ENCODE measurements at regions not wholly inside any gene's neighbourhood (a gene's known extent, or its start where the extent isn't known, plus 50 kb on each side); places are given as distances from the start of the nearest gene placed in this dataset.

GRCh38 chr12:123071099-123071800 lies 79.6 kb downstream of the PITPNM2 start:
- Histone ChIP-seq H3K4me3 (ENCODE audit: low read depth, low read length) (no peak overlapping the region), H3K27ac (ENCODE audit: low read depth, low read length) (no peak overlapping the region), H3K4me1 (ENCODE audit: control insufficient read depth, insufficient read depth, low read length) (peaks cover 39% of the 10 kb centered on the region), H3K9me3 (ENCODE audit: control insufficient read depth, insufficient read depth, low read length) (no peaks in the 10 kb centered on the region), H3K27me3 (ENCODE audit: control insufficient read depth, insufficient read depth, low read length) (no peaks in the 10 kb centered on the region), H3K36me3 (ENCODE audit: control insufficient read depth, insufficient read depth, low read length) (no peaks in the 10 kb centered on the region)
- peak in 1 of 6 donors; percentile 47 for DNase-seq (ENCODE audit: low read depth in 4 of 6, low spot score in 6 of 6)
- WGBS (ENCODE audit: insufficient coverage): 60% methylated on average over 10 of the region's 14 CpGs

DNA sequence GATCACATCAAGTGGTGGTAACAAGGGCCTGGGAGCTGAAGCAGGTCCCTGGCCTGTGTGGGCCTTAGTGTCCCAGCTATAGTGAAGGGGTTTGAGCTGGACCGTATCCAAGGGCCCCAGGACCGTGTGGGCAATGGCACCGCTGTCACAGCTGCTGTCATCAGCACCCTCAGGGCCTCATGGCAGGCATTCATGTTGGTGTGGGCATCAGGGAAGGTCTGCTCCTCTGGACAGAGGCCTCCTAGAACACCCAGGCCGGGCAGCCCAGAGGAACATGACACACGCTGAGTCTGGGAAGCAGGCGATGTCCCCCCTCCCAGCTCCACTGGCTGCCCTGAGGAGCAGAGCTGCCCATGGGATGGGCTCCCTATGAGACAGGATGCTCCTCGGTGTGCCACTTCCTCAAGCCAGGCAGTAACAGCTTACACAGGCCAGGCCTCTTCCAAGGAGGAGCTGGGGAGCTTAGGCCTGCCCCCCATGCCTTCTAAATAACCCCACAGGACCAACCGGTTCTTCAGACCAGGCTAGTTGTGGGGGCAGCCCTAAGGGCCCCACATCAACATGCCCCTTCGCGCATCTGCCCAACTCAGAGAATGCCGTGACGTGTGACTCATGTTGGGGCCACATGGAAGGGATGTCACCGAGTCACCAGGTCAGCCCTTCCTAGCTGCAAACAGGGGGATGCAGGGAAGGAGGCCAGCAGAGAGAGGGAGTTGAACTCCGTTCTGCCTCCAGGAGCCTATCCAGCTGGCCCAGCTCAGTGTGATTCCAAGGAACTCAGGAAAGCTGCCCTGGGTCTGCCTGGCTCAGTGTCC lies 80.4 kb downstream of the PITPNM2 start:
- H3K36me3 ChIP-seq (ENCODE audit: control insufficient read depth, insufficient read depth, low read length): peaks cover 2% of the 10 kb centered on the region
- H3K9me3 ChIP-seq (ENCODE audit: control insufficient read depth, insufficient read depth, low read length): no peaks in the 10 kb centered on the region
- H3K4me1 ChIP-seq (ENCODE audit: control insufficient read depth, insufficient read depth, low read length): peaks cover 37% of the 10 kb centered on the region
- 90% methylated on average over 14 of the region's 14 CpGs for WGBS (ENCODE audit: insufficient coverage)
- H3K27ac ChIP-seq (ENCODE audit: low read depth, low read length): no peak overlapping the region
- no peak for DNase-seq (ENCODE audit: low read depth in 4 of 6, low spot score in 6 of 6)
- H3K4me3 ChIP-seq (ENCODE audit: low read depth, low read length): no peak overlapping the region
- H3K27me3 ChIP-seq (ENCODE audit: control insufficient read depth, insufficient read depth, low read length): no peaks in the 10 kb centered on the region

DNA sequence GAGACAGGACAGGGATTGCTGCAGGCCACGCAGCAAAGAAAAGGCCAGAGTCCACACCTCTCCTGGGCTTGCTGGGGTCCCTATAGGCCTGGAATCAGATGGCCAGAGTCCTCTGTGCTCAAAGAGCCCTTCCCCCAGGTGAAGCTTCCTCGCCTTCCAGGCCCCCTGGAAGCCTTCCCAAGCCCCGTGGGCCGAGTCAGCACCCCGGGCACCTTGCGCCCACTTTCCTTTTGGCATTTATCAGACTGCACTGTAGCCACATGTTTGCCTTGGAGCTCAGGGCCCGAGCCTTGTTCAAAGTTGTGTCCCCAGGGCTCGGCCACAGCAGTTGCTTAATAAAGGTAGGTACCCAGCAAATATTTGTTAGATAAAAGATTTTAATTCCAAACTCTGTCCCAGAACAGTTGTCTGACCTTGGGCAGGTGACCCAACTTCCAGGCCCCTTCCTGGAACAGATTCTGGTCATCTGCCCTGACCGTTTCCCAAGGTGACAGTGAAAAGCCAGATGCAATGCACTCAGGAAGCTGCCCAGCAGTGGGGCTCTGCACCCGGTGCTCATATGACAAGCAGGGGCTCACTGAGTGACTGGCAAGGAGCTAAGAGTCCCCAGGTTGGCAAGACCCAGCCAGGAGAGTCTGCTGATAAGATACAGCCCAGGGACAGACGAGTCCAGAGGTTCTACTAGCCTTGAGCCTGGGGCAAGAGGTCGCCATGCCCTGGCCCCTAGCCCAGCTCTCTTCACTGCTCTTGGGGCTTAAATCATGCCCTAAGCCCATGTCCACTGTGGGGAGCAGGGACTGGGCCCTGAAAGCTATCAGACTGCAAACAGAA lies 81.2 kb downstream of the PITPNM2 start:
- 92% methylated on average over 12 of the region's 12 CpGs for WGBS (ENCODE audit: insufficient coverage)
- no peak for DNase-seq (ENCODE audit: low read depth in 4 of 6, low spot score in 6 of 6)
- Histone ChIP-seq H3K27ac (ENCODE audit: low read depth, low read length) (no peak overlapping the region), H3K9me3 (ENCODE audit: control insufficient read depth, insufficient read depth, low read length) (no peaks in the 10 kb centered on the region), H3K4me1 (ENCODE audit: control insufficient read depth, insufficient read depth, low read length) (peaks cover 38% of the 10 kb centered on the region), H3K36me3 (ENCODE audit: control insufficient read depth, insufficient read depth, low read length) (peaks cover 5% of the 10 kb centered on the region), H3K27me3 (ENCODE audit: control insufficient read depth, insufficient read depth, low read length) (no peaks in the 10 kb centered on the region), H3K4me3 (ENCODE audit: low read depth, low read length) (no peak overlapping the region)

- Histone ChIP-seq H3K27ac (ENCODE audit: low read depth, low read length) (no peak overlapping the region), H3K4me1 (ENCODE audit: control insufficient read depth, insufficient read depth, low read length) (peaks cover 52% of the 10 kb centered on the region), H3K27me3 (ENCODE audit: control insufficient read depth, insufficient read depth, low read length) (no peaks in the 10 kb centered on the region), H3K36me3 (ENCODE audit: control insufficient read depth, insufficient read depth, low read length) (peaks cover 5% of the 10 kb centered on the region), H3K9me3 (ENCODE audit: control insufficient read depth, insufficient read depth, low read length) (no peaks in the 10 kb centered on the region), H3K4me3 (ENCODE audit: low read depth, low read length) (no peak overlapping the region)
- no peak for DNase-seq (ENCODE audit: low read depth in 4 of 6, low spot score in 6 of 6)
- WGBS (ENCODE audit: insufficient coverage): 80% methylated on average over 4 of the region's 5 CpGs
Observed at GRCh38 chr12:123067654-123068053, 83.2 kb downstream of the PITPNM2 start.

DNA sequence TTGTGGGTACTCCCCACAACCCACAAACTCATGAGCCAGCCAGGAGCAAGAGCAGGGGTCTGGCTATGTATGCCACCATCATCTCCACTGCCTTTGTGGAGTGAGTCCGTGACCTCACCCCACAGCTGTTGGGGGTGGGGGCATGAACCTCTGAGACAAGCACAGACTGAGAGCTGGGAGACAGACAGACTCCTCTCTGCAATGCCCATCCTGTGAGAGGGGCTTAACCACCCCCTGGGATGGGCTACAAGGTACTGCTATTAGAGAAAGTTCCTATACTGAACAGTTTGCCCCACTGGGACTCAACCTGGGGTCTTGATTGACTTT lies 84.5 kb downstream of the PITPNM2 start:
- peaks cover 5% of the 10 kb centered on the region for H3K36me3 ChIP-seq (ENCODE audit: control insufficient read depth, insufficient read depth, low read length)
- 100% methylated on average over 1 of the region's 1 CpG for WGBS (ENCODE audit: insufficient coverage)
- H3K4me1 ChIP-seq (ENCODE audit: control insufficient read depth, insufficient read depth, low read length): peaks cover 52% of the 10 kb centered on the region
- DNase-seq (ENCODE audit: low read depth in 4 of 6, low spot score in 6 of 6): no peak
- no peaks in the 10 kb centered on the region for H3K27me3 ChIP-seq (ENCODE audit: control insufficient read depth, insufficient read depth, low read length)
- H3K9me3 ChIP-seq (ENCODE audit: control insufficient read depth, insufficient read depth, low read length): no peaks in the 10 kb centered on the region
- H3K27ac ChIP-seq (ENCODE audit: low read depth, low read length): no peak overlapping the region
- no peak overlapping the region for H3K4me3 ChIP-seq (ENCODE audit: low read depth, low read length)

DNA sequence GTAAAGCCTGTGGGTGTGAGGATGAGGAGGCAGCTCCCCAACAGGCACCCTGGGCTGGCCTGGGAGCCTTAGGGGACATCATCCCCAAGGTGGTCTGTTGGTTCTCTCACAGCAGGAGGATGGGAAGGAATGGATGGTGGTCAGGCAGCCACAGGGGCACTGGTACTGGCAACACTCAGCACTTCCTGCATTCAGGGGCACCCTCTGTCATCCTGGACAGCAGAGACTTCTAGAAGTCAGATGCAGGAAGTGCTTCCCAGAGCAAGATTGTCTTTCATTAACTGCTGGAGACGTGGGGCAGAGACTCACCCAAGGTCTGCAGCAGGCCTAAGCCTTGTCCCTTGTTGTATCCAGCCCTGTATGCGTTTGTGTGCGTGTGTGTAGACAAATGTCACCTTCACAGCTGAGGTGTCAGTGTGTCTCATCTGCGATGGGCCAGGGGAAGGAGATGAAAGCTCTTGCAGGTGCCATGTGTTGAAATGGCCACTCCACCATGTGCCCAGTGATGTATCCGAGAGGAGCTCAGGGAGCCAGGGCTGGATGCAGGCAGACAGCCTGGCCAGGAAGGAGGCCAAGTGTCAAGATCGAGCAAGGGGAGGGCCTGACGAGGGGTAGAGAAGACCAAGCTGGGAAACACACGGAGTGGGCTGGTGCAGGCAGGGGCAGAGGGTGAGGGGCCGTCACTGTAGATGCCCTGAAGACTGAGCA lies 85.1 kb downstream of the PITPNM2 start:
- H3K36me3 ChIP-seq (ENCODE audit: control insufficient read depth, insufficient read depth, low read length): peaks cover 5% of the 10 kb centered on the region
- no peaks in the 10 kb centered on the region for H3K27me3 ChIP-seq (ENCODE audit: control insufficient read depth, insufficient read depth, low read length)
- peaks cover 47% of the 10 kb centered on the region for H3K4me1 ChIP-seq (ENCODE audit: control insufficient read depth, insufficient read depth, low read length)
- 82% methylated on average over 7 of the region's 9 CpGs for WGBS (ENCODE audit: insufficient coverage)
- no peak overlapping the region for H3K4me3 ChIP-seq (ENCODE audit: low read depth, low read length)
- DNase-seq (ENCODE audit: low read depth in 4 of 6, low spot score in 6 of 6): no peak
- H3K9me3 ChIP-seq (ENCODE audit: control insufficient read depth, insufficient read depth, low read length): no peaks in the 10 kb centered on the region
- no peak overlapping the region for H3K27ac ChIP-seq (ENCODE audit: low read depth, low read length)

DNA sequence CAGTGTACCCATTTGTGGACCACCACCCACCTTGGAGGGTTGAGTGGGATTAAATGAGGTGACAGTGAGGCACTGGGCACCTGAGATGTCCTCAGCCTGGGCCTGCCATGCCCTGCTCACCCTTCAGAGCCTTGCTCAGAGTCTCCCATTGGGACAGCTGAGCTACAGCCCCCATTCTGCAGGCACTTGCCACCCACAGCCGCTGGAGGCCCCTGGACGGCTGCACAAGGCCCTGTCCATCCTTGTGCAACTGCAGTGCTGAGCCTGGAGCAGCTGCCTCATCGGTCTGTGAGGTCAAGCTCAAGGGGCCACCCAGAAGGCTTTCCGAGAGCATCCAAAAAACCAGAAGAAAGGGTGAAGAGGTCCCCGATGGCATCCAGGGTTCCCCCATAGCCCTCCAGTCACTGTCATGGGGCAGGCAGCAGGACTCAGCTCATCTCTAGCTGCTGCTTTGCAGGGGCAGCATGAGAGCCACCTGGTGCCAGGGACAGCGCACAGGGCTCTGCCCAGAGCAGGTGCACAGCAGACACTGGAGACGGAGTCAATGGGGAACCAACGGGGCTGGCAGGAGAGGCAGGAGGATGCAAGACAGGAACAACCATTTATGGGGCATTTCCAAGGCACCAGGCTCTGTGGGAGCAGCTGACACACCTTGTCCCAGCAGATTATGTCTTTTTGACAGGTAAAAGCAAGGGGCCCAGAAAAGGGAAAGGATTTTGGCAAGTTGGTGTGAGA lies 84.6 kb downstream of the ARL6IP4 start:
- Histone ChIP-seq H3K9me3 (ENCODE audit: control insufficient read depth, insufficient read depth, low read length) (no peaks in the 10 kb centered on the region), H3K27me3 (ENCODE audit: control insufficient read depth, insufficient read depth, low read length) (no peaks in the 10 kb centered on the region), H3K4me1 (ENCODE audit: control insufficient read depth, insufficient read depth, low read length) (peaks cover 44% of the 10 kb centered on the region), H3K36me3 (ENCODE audit: control insufficient read depth, insufficient read depth, low read length) (peaks cover 5% of the 10 kb centered on the region), H3K27ac (ENCODE audit: low read depth, low read length) (no peak overlapping the region), H3K4me3 (ENCODE audit: low read depth, low read length) (no peak overlapping the region)
- DNase-seq (ENCODE audit: low read depth in 4 of 6, low spot score in 6 of 6): no peak
- WGBS (ENCODE audit: insufficient coverage): 78% methylated on average over 8 of the region's 8 CpGs

- Histone ChIP-seq H3K27ac (ENCODE audit: low read depth, low read length) (no peak overlapping the region), H3K27me3 (ENCODE audit: control insufficient read depth, insufficient read depth, low read length) (no peaks in the 10 kb centered on the region), H3K4me1 (ENCODE audit: control insufficient read depth, insufficient read depth, low read length) (peaks cover 40% of the 10 kb centered on the region), H3K36me3 (ENCODE audit: control insufficient read depth, insufficient read depth, low read length) (peaks cover 5% of the 10 kb centered on the region), H3K9me3 (ENCODE audit: control insufficient read depth, insufficient read depth, low read length) (no peaks in the 10 kb centered on the region), H3K4me3 (ENCODE audit: low read depth, low read length) (no peak overlapping the region)
- WGBS (ENCODE audit: insufficient coverage): 84% methylated on average over 7 of the region's 8 CpGs
- peak in 1 of 6 donors; percentile 73 for DNase-seq (ENCODE audit: low read depth in 4 of 6, low spot score in 6 of 6)
Observed at GRCh38 chr12:123064366-123064765, 83.9 kb downstream of the ARL6IP4 start.

DNA sequence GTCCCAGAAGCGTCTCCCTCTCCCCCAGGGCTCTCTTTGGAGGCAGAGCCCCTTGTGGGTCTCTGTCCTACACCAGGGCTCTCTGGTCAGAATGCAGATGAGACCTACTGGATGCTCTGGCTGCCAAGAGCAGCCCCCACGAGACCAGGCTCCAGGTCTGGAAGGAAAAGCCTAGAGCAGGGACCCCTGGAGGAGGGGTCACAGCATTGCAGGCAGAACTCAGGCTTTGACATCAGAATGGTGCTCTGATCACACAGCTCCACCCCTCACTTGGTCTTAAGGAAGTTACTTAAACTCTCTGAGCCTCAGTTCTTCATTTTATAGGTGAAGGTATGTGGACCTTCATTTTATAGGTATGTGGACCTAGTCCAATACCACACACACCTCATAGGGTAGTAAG lies 83.1 kb downstream of the ARL6IP4 start:
- Histone ChIP-seq H3K9me3 (ENCODE audit: control insufficient read depth, insufficient read depth, low read length) (no peaks in the 10 kb centered on the region), H3K27me3 (ENCODE audit: control insufficient read depth, insufficient read depth, low read length) (no peaks in the 10 kb centered on the region), H3K4me3 (ENCODE audit: low read depth, low read length) (no peak overlapping the region), H3K36me3 (ENCODE audit: control insufficient read depth, insufficient read depth, low read length) (peaks cover 5% of the 10 kb centered on the region), H3K4me1 (ENCODE audit: control insufficient read depth, insufficient read depth, low read length) (peaks cover 48% of the 10 kb centered on the region), H3K27ac (ENCODE audit: low read depth, low read length) (no peak overlapping the region)
- 21% methylated on average over 2 of the region's 2 CpGs for WGBS (ENCODE audit: insufficient coverage)
- DNase-seq (ENCODE audit: low read depth in 4 of 6, low spot score in 6 of 6): no peak

Data from spinal cord (tissue), 9 donors.